Posterior vena cava (tissue), 2 donors: ENCODE measurements at regions not wholly inside any gene's neighbourhood (a gene's known extent, or its start where the extent isn't known, plus 50 kb on each side); places are given as distances from the start of the nearest gene placed in this dataset.

Source experiments
- DNase-seq: peaks from one replicate; pipeline ENCODE4 v3.0.0-alpha.2; 2020; ENCODE audit warnings: low spot score
- intact Hi-C, 2 donors: fragments of 100-400 bp; cut with DNase I; formaldehyde crosslinking; loops; one replicate each; pipeline versions ENCODE4 v1.14.1 to v1.14.2; 2022 to 2023
- donor health status: DM: yes; HTN: yes; CAD: no.
- donor health status: DM: yes; HTN: yes; CAD: no.

DNA sequence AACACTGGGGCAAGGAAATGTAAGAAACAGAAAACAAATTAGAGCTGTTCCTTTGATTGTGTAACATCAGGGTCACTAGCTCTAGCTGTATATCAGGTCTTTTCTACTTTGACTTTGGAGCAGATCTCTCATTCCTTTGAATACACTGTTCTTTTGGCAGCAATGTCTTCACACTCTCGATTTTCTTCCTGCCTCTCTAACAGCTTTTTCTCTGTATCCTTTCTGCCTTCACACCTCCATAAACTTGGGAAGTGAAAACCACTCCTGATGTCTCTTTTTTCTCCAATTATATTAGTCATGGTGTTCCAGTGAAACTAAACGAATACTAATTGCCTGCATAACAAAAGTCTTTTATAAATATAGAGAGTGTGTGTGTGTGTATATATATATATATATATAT, 1458.0 kb downstream of the NCAM2 start:
- intact Hi-C loops: no loop called here
- DNase-seq: no peak

DNA sequence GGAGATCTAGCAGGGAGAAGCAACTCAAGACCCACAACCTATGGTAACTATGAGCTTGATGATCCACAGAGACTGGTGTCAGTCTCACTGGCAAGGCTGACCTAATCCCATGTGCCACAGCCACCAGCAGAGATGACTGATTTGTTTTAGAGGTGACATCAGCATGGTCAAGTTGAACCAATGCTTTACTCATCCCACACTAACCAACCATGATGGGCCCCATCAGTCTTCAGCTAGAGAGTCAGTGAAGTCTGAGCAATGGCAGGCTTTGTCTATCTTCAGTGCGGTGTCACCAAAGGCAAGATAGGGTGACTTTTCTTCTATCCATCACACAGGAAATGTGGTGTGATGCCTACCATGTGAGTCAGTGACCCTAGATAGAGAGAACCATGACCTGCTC, 1470.7 kb downstream of the NCAM2 start:
- intact Hi-C loops: no loop called here
- DNase-seq: no peak

- no peak for DNase-seq
- intact Hi-C loops: no loop called here
Observed at GRCh38 chr21:22474403-22474802, 1476.2 kb downstream of the NCAM2 start.

DNA sequence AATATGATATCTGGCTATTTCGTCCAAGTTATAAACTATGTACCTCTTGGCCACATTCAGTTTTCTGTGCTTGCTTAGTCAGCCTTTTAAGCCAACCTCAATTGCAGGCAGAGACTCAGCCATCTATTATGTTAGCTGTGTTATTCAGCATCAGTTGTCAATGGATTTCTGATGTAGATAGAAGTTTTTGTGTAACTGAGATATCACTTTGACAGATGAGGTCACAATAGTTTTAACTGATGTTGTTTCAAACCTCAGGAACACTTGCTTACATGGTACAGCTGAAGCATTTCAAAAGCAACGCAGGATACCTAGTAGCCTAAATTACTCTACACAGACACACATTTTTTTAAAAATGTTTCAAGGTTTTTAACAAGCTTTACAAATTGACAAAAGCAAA, 1478.0 kb downstream of the NCAM2 start:
- intact Hi-C loops: no loop called here
- no peak for DNase-seq

DNA sequence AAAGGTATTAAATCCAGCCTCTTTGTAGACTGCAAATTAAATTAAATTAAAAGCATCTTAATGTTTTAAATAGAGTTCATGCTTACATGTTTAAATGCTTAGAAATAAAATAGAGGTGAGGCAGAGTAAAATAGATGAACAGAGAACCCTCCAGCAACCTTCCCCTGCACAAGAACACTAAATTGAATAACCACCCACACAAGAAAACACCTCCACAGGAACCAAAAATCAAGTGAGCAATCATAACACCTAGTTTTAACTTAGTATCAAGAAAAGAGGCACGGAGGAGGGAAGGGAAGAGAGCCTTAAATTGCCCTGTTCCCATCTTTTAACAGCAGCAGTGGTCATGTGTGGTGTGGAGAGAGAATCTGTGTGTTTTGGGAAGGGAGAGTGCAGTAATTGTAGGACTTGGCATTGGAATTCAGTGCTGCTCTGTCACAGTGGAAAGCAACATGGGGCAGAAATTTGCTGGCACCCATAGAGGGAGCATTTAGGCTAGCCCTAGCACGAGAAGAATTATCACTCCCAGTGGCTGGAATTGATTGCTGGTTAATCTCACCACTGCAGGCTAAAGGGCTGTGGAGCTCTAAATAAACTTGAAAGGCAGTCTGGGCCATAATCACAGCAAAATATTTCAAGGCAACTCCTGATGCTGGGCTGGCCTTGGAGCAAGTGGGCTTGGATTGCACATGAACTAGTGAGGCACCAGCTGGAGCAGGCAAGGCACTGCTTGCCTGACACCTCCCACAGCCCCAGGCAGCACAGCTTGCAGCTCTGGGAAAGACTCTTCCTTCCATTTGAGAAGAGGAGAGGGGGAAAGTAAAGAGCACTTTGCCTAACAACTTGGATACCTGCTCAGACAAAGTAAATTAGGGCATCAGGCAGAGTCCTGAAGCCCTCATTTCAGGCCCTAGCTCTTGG, 1478.8 kb downstream of the NCAM2 start:
- intact Hi-C loops: no loop called here

GRCh38 chr21:22490049-22490448, 1491.8 kb downstream of the NCAM2 start:
- intact Hi-C loops: no loop called here
- DNase-seq: no peak

More for the DNA sequence above, 1478.8 kb downstream of the NCAM2 start:
- DNase-seq: no peak

- intact Hi-C loops: no loop called here
- no peak for DNase-seq
Observed at GRCh38 chr21:22516230-22516629, 1518.0 kb downstream of the NCAM2 start.

- no peak for DNase-seq
- intact Hi-C loops: no loop called here
Observed at GRCh38 chr21:22535630-22536029, 1537.4 kb downstream of the NCAM2 start.

- intact Hi-C loops: no loop called here
- no peak for DNase-seq
Observed at GRCh38 chr21:22536509-22536908, 1538.3 kb downstream of the NCAM2 start.

GRCh38 chr21:22544747-22545146, 1546.5 kb downstream of the NCAM2 start:
- no peak for DNase-seq
- intact Hi-C loops: no loop called here

DNA sequence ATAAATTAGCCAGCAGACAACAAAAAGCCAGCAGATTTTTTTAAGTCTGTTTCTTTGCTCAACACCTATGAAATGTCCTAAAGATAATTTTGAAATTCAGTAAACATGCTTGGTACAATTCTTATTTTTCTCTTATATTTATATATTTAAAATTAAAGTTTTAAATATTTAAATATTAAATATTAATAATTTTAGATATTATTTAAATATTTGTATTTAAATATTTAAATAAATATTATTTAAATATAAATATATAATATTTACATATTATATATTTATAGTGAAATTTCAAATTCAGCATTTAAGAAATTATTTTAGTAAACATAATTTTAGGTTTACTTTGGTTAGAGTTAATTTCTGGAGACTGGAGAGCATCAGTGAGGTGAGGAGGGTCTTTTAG, 1554.2 kb downstream of the NCAM2 start:
- DNase-seq: no peak
- intact Hi-C loops: no loop called here

DNA sequence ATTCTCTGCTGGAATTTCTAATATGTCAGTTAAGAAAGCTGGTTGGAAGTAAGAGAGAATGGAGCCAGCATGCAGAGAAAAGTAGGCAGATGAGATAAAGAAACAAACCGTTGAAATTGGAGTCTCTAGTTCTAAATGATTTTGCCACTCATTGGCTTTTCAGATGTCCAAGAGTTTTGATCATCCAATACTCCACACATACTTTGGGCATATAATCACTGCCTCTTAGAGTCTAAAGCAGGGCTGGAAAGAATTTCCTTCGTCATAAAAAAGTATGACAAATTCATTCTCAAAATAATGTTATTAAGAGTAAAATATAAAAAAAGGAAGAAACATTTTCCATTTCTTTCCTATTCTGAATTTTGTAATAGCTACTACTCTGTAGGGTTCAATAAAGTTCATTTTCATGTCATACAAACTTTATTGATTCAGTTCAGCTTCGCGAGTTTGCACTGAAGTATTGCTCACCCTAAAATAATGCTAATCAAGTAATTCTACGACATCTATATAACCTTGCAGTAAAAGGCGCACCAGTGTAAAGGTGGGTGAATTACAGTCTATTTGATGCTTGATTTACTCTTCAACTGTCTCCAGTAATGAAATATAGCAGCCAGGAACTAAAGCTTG, 1556.6 kb downstream of the NCAM2 start:
- intact Hi-C loops: no loop called here
- no peak for DNase-seq

- DNase-seq: no peak
- intact Hi-C loops: no loop called here
Observed at GRCh38 chr21:22556829-22557228, 1558.6 kb downstream of the NCAM2 start.

- DNase-seq: no peak
- intact Hi-C loops: no loop called here
Observed at GRCh38 chr21:22561946-22562345, 1563.7 kb downstream of the NCAM2 start.

- DNase-seq: no peak
- intact Hi-C loops: no loop called here
Observed at GRCh38 chr21:22573834-22574233, 1575.6 kb downstream of the NCAM2 start.

DNA sequence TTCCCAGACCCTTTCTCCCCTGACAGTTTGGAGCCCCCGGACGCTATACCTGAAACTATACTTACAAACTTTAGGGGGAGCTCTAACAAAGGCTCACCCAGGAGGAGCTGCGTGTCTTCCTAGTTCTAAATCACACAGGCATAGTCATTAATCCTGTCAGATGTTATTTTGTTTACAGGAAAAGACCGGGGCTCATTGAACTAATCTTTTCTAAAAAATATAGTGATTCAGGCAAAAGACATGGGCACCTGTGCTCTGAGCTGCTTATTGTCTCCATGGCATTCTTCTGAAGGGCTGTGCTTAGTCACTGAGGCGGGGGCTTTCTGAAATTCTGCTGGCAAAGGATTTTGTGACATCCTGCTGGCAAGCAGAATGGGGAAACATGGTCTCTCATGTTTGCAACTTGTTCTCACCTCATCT, 1577.0 kb downstream of the NCAM2 start:
- DNase-seq: no peak
- intact Hi-C loops: no loop called here

DNA sequence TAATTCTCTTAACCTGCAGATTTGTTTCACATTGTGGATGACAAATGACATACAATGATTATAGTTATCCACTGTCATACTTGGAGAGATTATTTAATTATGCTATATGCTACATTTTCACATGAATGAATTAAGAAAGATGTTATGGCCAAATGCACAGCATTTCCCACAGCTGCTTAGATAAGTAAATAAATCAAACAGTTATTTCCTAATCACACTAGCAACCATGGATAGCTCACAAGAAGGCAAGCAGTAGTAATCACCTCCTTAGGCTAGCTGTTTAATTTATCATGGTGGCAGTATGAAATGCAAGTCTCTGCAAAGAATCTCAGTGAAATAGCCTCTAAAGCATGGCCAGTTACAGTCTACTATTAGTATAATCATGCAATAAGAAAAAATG, 1581.5 kb downstream of the NCAM2 start:
- intact Hi-C loops: no loop called here
- no peak for DNase-seq

- intact Hi-C loops: no loop called here
Observed at GRCh38 chr21:22582026-22582425, 1583.8 kb downstream of the NCAM2 start.

DNA sequence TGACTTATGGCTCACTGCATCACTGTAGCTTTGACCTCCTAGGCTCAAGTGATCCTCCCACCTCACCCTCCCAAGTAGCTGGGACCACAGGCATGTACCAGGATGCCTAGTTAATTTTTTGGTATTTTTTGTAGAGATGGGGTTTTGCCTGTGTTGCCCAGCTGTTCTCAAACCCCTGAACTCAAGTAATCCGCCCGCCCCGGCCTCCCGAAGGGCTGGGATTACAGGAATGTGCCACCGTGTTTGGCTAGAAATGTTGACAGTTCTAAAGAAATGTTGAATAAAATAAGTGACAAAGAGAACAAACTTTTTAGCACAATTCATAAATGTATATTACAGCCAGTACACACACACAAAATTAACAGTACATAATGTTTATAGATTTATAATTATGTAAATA, 1586.1 kb downstream of the NCAM2 start:
- DNase-seq: no peak
- intact Hi-C loops: no loop called here

More at GRCh38 chr21:22582026-22582425, 1583.8 kb downstream of the NCAM2 start:
- DNase-seq: no peak

DNA sequence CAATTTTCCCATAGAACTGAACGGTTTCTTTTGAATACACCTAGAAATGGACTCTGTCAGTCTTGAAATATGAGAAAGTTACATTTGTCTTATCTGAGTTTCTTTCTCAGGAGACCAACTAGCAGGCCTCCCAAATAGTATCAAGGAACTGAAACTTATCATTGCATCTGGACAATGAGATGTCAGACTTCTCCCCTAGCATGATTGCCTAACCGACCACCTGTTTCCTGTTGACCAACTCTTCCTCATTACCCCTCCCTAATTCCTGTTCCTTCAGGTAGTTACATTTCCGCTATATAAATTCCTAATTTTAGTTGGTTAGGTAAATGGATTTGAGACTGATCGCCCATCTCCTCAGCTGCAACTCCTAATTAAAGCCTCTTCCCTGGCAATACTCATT, 1587.3 kb downstream of the NCAM2 start:
- intact Hi-C loops: loop anchor here in 1 of 2 donors (5.0 kb wide), 1 partner anchor 313 kb away; no protein-coding TSS in a partner anchor

More for the DNA sequence above, 1587.3 kb downstream of the NCAM2 start:
- DNase-seq: no peak
